ENCODE measurements at regions not wholly inside any gene's neighbourhood (a gene's known extent, or its start where the extent isn't known, plus 50 kb on each side); places are given as distances from the start of the nearest gene placed in this dataset.

DNA sequence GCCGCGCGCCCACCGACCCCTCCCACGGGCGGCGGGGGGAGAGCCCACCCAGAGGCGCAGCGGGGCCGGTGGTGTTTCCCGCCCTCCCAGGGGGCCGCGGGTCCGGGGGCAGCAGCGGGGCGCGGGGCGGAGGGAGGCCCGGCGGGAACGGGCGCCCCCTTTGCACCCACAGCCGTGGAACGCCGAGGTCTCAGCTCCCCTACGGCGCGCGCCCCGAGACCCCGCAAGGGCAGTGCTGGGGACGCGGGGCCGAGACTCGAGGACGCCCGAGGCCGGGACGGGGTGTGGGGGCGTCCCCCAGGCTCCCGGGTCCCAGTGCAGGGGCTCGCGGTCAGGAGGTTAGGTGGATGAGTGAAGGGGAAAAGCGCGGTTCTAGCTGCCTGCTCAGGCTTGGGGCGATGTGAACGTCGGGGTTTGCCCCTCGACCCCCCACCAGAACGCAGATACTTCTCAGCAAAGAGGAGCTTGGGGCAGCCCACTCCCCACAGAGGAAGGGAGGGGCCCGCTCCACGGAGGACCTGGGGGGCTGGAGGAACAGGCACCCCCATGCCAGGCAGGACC is 65.5 kb upstream of the BHLHE23 start:
- no peak for DNase-seq

DNA sequence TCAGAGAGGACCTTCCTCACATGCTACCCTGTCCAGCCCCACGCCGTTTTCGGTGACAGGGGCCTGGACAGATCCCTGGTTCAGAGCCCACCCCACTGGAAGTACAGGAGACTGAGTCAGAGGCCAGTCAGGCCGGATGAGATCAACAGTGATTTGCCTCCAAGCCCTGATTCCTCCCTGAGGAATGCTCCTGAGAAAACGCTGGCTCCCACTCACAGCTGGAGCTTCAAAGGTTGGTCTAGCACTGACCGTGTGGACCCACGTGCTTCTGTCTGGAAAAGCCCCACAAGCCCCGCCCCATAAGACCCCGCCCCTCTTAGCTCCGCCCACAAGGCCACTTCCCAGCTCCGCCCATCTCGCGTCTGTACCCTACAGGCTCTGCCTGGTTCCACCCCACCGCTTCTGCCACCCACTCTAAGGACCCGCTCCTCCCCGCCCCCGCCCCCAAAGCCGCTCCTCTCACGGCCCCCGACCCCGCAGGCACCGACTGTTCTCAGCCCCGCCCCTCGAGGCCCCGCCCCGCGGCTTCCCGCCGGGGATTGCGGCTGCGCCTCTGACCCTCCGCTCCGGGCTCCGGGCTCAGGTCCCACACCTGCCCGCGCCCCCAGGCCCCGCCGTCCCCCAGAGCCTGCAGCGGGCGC is 64.9 kb upstream of the BHLHE23 start:
- no peak for DNase-seq

DNA sequence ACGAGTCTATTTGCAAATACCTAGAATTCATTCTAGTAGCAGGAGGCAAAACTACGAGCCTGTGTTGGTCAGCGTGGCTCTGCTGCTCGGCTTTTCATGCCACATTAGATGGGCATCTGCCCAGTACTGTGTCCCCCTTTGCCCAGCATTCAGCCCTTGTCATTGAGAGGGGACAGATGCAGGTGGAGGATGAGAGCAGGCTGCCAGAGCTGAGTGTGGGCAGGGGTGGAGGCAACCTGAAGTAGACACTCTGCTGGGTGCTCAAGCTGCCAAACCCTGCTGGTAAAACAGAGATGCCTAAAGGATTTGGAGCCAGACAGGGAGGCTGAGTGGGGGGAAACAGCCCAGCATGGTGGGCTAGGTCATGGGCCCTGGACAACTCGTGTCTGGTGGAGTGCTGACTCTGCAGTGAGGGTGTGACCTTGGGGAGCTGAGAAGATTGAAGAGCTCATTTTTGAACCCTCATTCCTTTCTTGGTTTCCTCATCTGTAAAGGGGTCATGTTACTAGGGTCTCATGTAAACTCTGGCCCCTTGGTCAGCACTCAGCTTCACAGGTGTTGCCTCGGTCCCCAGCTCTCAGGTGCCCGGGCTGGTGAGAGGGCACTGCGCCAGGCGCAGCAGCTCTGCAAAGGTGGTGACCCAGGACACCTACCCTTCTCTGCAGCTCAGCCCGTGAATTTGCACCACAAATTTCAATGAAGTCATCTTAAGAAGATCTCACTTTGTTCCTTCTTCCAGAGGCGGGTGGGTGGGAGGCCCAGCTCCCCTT is 64.2 kb upstream of the BHLHE23 start:
- DNase-seq, result no peak

DNA sequence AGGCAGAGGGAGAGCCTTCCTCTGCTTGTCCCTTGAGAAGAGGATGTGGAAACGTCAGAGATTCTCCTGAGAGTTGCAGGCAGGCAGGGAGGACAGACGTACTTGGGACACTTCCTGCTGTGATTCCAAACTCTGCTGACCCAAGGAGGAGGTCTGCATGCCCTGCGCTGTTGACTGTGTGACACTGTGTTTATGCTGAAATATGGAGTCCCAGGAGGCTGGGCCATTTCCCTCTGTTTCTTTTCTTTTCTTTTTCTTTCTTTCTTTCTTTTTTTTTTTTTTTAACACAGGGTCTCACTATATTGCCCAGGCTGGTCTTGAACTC is 63.5 kb upstream of the BHLHE23 start:
- DNase-seq, result no peak

DNA sequence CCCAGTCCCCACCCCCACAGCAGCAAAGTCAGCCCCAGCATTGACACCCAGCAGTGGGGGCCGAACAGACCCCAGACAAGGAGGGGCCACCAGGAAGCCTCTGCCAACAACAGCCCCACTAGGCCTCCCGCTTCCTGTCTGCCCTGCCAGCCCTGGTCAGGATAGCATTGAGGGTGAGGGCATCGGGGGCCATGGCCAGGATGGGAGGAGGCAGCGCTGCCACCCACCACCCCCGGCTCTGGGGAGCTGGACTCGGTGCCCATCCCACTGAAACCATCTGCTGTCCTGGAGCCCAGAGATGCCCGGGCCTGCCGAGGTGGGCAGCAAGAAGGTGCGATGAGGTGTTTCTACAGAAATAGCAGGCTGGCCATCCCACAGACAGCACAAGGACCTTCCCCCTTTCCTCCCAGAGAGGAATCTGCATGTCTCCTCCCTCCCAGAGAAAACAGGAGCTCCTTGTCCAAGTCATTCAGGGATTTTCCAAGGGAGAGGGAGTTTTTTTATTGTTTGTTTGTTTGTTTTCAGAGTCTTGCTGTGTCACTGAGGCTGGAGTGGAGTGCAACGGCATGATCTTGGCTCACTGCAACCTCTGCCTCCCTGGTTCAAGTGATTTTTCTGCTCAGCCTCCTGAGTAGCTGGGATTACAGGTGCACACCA is 62.1 kb upstream of the BHLHE23 start:
- DNase-seq, result no peak

DNA sequence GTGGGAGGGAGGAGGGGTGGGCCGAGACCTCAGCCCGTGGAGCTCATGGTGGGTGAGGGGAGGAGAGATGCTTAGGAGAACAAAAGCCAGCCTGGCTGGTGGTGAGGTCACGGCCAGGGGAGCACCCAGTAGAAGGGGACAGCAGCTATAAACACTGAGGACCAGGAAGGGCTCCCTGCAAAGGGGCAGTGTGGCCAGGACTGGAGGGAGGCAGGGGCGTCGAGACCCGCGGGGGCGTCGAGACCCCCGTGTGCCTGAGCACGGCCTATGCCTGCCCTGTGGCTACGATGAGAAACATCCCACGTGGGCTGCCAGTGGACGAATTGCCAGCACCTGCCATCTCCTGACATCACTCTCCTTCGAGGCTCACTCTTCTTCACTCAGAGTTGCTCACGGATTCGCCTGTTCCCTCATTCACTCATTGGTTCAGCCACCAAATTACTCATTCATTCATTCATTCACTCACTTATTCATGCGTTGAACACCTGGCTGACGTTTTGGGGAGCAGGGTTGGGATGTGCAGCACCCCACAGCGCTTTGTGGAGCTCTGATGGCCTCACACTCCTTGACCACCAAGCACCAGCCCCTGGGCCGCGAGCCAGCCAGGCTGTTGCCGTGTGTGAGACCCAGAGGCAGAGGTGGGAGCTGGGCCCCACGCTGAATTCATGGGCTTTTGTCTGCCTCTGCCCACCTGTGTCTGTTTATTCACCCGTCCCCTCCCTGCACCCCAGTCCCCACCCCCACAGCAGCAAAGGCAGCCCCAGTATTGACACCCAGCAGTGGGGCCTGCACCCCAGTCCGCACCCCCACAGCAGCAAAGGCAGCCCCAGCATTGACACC is 61.2 kb upstream of the BHLHE23 start:
- DNase-seq, result no peak

DNA sequence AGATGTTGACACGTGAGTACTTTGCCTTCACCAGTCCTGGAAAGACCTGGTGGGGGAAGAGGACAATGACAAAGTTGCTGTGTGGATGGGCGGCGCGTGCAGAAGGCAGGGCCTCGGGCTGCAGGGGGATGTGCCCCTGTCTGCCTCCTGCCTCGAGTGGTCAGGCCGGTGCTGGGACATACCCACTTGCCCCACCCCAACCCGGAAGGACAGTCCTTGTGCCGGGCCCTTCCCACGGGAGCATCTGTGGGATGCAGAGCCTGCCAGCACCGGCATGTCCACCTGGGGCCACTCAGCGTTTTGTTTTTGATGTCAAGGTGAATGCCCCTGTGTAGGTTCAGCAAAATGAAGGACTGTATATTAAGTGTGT is 60.5 kb upstream of the BHLHE23 start:
- DNase-seq, result no peak

DNA sequence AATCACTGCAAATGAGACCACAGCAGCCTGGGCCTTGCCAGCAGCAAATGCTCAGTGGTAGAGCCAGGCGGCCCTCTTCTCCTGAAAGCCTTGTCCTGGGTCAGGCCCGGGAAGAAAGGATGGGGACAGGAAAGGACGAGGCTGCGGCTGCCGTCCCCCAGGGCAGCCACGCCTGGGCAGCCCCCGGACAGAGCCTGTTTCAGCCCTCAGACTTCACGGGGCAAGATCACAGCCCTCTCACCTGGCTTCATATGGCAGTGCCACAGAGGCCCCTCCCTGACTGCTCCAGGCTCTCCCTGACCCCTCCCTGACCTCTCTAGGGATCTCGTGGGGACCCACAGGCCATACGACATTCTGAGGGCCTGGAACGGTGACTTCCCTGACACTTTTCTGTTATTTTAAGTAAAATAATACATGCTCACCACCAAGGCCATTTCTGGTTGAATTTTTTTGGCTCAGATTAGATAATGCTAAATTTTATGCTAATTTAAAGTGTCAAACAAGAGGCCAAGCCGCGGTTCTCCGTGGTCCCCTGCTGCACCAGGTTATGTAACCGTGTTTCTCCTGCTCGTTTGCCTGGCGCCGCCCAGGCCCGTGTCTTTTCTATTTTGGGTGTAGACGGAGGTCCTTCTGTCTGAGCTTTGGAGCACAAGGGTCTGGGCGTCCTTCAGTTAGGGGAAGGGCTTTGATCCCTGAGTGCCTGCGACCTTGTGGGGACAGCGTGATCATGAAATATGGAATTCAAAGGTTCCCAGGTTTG is 59.9 kb upstream of the BHLHE23 start:
- DNase-seq, result no peak

DNA sequence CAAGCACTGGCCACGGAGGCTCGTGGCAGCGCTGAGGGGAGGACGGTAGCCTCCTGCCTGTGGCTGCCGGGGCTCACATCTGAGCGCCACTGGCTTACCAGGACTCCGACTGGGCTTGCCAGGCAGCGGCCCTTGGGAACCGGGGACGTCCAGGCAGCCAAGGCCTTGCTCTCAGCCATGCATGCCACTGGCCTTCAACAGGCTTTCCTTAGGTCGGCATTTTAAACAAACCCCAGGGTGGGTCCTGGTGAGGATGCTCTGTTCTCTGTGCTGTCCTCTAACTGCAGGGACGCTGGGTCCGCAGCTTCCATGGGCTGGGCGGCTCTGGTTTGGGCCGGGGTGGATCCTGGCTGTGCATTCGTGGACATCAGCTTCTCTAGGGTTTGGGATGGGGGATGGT is 59.1 kb upstream of the BHLHE23 start:
- DNase-seq, result no peak

DNA sequence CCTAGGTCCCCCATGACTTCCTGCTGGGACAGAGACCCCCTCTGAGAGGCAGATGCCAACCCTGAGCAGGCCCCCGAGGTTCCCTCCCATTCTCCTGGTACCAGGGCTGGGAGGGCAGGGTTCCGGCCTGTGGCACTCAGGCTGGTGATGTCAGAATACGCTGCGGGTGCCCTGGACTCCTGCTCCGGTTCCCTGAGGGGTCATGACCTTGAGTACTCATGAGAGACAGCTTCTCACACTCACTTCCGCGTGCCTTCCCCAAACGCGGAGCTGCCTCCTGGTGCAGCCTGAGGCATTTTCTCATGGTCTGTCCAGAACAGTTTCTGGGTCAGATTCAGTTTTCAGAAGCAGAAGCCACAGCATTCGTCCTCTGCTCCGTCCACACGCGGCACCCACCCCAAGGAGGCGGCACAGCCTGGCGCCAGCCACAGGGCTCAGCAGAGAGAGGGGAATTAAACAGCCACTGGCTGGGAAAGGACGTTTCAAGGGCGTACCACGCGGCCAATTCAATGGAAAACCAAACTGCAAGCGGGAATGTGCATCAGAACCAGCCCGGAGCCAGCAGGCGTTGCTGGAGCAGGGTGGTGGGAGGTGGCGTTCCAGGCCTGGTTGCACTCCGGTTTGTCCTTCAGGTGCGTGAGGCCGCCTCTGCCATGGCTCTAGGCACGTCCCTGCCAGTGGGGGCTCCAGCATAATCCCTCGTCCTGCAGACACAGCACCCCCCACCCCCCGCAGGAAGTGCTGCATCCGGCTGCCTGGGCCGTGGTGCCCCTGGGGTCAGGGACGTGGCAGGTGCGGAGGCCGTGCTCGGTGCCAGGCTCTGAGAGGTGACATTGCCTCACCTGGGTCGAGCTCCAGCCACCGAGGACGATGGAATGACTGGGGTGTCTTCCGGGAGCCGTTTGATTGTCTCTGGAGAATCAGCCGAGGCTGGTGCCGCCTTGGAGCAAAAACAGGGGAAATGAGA is 58.3 kb upstream of the BHLHE23 start:
- DNase-seq, result no peak

DNA sequence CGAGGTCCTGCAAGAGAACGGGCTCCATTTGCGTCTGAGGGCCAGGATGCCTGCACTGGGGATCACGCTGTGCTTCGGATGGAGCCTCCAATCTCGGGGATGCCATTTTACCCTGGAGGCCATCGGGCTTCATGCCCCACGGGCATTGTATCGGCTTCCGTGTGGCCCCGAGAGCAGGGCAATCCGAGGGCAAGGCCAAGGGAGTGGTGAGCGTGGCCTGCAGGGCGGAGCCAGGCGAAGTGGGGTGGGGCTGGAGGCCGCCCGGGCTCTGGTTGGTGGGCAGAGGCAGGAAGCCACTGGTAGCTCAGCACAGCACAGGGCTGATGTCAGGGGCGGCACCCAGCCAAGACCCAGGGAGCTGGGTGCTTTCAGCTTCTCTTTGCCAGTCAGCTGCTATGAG is 57.5 kb upstream of the BHLHE23 start:
- no peak for DNase-seq

DNA sequence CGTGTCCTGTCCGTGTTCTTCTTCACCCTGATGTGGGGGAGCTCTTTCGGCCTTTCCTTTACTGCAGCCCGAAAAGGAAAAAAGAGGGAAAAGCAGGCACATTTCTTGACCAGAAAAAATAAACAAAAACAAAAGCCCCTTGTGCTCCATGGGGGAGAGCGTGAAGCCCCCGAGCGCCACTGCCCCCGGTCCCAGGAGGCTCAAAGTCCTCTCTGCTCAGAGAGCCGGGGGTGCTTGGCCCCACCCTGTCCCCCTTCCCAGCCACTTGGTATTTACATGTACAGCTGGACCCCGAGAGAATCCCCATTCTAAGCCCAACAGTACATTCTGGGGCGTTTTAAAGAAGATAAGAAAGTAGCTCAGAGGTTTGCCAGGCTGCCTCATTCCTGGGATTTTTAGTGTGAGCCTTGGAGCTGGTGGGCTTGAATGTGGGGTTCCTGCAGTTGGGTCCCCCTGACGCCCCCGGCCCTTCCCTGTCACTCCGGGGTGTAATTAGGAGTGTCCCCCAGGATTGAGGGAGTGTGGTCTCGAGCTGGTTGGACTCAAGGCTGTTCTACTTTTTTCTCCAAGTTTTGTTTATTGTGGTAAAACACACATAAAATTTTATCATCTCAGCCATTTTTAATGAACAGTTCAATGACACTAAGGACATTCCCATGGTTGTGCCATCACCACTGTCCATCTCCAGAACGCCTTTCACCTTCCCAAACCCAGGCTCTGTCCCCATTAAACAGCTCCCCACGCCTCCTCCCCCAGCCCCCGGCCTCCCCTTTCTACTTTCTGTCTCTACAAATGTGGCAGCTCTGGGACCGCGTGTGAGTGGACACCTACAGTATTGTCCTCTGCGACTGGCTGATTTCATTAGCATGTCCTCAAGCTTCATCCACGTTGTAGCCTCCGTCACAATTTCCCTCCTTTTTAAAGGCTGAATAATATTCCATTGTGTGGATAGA is 55.7 kb upstream of the BHLHE23 start:
- no peak for DNase-seq

DNA sequence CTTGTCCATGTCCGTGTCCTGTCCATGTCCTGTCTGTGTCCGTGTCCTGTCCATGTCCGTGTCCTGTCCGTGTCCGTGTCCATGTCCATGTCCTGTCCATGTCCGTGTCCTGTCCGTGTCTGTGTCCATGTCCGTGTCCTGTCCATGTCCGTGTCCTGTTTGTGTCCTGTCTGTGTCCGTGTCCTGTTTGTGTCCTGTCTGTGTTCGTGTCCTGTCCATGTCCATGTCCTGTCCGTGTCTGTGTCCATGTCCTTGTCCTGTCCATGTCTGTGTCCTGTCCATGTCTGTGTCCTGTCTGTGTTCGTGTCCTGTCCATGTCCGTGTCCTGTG is 55.0 kb upstream of the BHLHE23 start:
- DNase-seq, result no peak

DNA sequence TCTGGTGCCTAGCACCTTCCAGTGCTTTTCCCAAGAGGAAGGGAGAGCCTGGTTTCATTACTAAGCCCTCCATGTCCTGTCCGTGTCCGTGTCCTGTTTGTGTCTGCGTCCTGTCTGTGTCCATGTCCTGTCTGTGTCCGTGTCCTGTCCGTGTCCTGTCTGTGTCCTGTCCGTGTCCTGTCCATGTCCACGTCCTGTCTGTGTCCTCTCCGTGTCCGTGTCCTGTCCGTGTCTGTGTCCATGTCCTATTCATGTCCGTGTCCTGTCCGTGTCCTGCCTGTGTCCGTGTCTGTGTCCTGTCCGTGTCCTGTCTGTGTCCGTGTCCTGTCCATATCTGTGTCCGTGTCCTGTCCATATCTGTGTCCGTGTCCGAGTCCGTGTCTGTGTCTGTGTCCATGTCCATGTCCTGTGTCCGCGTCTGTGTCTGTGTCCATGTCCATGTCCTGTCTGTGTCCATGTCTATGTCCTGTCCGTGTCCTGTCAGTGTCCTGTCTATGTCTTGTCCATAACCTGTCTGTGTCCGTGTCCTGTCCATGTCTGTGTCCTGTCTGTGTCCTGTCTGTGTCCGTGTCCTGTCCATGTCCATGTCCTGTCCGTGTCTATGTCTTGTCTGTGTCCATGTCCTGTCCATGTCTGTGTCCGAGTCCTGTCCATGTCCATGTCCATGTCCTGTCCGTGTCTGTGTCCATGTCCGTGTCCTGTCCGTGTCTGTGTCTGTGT is 54.4 kb upstream of the BHLHE23 start:
- DNase-seq, result no peak

DNA sequence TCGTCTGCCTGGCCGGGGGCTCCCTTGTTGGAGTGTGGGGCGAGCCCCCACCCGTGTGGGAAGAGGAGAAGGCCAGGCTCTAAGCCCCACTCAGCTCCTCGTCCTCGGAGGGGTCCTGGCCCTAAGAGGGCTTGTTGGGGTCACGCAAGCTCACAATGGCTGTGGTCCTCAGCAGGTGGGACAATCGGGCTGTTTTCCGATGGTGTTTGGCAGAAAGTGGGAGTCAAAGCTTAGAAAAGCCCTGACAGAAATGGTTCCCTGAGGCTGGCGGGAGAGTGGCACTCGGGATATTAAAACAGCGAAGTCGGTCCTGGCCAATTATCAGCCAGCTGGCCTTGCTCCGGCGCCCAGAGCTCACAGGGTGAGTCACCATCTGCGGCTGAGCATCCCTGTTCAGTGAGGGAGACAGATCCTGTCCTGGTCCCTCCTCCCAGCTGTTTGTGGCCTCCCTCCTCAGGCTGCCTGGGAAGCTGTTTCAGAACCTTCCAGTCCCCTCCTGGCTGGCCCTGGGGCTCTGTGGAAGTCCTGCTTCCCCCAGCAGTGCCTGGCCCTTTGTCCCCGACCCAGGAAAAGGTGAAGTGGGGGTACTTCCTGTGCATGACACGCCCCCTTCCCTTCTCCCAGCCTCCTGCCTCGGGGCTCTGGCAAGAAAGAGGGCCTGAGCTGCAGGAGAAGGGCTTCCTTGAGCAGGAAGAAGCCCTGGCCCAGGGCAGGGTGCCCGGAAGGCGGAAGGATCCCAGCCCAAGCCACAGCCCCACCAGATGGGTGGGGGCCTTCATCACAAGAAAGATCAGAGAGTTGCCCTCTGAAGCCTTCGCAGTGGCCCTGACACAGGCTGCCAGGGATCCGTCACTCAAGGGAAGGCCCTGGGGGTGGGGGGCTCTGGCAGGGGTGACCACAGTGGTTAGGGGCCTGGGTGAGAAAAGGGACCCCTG is 53.6 kb upstream of the BHLHE23 start:
- DNase-seq, result no peak

DNA sequence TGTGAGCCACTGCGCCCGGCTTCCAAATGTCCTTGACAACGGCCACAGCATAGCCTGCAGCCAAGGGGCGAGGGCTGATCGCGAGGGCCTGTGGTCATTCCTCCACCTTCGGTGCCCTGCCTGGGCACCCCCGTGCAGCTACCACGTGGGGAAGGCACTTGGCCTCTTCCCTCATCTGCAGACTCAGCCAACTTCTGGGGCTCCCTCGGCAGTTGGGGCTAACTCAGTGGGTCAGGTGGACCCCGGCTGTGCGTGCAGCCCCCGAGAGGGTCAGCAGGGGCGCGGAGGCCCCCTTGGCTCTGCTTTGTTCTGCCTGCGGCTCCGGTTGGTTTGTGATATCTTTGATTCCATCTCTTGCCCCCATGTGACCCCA is 52.9 kb upstream of the BHLHE23 start:
- no peak for DNase-seq

DNA sequence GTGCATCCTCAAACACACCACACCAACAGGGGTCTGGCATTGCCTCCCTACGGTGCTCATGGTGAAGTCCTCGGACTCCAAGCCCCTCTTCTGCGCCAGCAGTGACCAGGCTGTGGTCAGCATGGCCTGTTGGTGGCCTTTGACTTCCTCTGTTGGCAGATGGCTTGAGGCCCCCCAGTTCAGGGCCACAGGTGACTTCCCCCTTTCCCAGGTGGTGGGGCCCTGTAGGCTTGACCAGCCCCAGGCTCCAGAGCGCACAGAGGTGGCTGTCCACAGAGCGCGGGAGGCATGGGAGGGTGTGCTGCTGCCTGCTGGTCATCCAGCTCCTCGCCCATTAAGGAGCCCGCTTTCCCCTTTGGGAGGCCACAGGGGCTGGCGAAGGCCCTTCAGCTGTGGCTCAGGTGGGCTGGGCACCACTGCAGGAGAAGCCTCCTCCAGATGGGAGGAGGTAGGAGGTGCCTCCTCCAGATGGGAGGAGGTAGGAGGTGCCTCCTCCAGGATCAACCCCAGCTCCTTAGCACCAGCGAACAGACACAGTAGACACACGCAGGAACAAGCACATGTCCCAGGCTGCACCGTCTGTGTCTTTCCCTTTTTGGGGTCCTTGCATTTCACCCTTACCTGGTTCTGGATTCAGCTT is 52.1 kb upstream of the BHLHE23 start:
- no peak for DNase-seq

Measured in muscle of arm (tissue), 1 donor.